ENCODE measurements at regions not wholly inside any gene's neighbourhood (a gene's known extent, or its start where the extent isn't known, plus 50 kb on each side); places are given as distances from the start of the nearest gene placed in this dataset.
"Not testable (repeated sequence)": the region's sequence is repeated elsewhere in the genome, so short reads cannot be mapped to it uniquely, and the experiment has no call there.

- DNase-seq = no peak
Measured at GRCh38 chr7:19295376-19295775, 150.2 kb upstream of the FERD3L start.

GRCh38 chr7:19294619-19295018, 149.4 kb upstream of the FERD3L start:
- DNase-seq = peak; percentile 83

- peak; percentile 42 for DNase-seq
Measured at GRCh38 chr7:19293431-19293830, 148.2 kb upstream of the FERD3L start.

GRCh38 chr7:19290968-19291367, 145.7 kb upstream of the FERD3L start:
- peak; percentile 48 for DNase-seq

- no peak for DNase-seq
Measured at GRCh38 chr7:19290066-19290465, 144.8 kb upstream of the FERD3L start.

GRCh38 chr7:19284596-19285300, 139.5 kb upstream of the FERD3L start:
- peak; percentile 33 for DNase-seq

GRCh38 chr7:19284136-19284535, 138.9 kb upstream of the FERD3L start:
- no peak for DNase-seq

- DNase-seq = no peak
Measured at GRCh38 chr7:19275000-19275399, 129.8 kb upstream of the FERD3L start.

- DNase-seq = not testable (repeated sequence)
Measured at GRCh38 chr7:19272329-19272728, 127.1 kb upstream of the FERD3L start.

GRCh38 chr7:19269301-19269700, 124.1 kb upstream of the FERD3L start:
- no peak for DNase-seq

- DNase-seq = no peak
Measured at GRCh38 chr7:19268737-19269136, 123.5 kb upstream of the FERD3L start.

- peak; percentile 6 for DNase-seq
Measured at GRCh38 chr7:19262826-19263225, 117.6 kb upstream of the FERD3L start.

- DNase-seq = peak; percentile 83
Measured at GRCh38 chr7:19249281-19249680, 104.1 kb upstream of the FERD3L start.

- DNase-seq = peak; percentile 93
Measured at GRCh38 chr7:19248681-19249080, 103.5 kb upstream of the FERD3L start.

GRCh38 chr7:19248115-19248514, 102.9 kb upstream of the FERD3L start:
- DNase-seq = peak; percentile 5

GRCh38 chr7:19247017-19247416, 101.8 kb upstream of the FERD3L start:
- peak; percentile 4 for DNase-seq

GRCh38 chr7:19242246-19242645, 97.0 kb upstream of the FERD3L start:
- no peak for DNase-seq

- peak; percentile 25 for DNase-seq
Measured at GRCh38 chr7:19239951-19240350, 94.7 kb upstream of the FERD3L start.

GRCh38 chr7:19235680-19236079, 90.5 kb upstream of the FERD3L start:
- no peak for DNase-seq

- no peak for DNase-seq
Measured at GRCh38 chr7:19224951-19225350, 79.7 kb upstream of the FERD3L start.

- DNase-seq = peak; percentile 80
Measured at GRCh38 chr7:19215412-19215811, 70.2 kb upstream of the FERD3L start.

GRCh38 chr7:19213746-19214145, 68.5 kb upstream of the FERD3L start:
- DNase-seq = no peak

GRCh38 chr7:19210893-19211413, 65.7 kb upstream of the FERD3L start:
- no peak for DNase-seq

- no peak for DNase-seq
Measured at GRCh38 chr7:19209166-19209696, 64.0 kb upstream of the FERD3L start.
